GM13976 (cell line): ENCODE measurements at regions not wholly inside any gene's neighbourhood (a gene's known extent, or its start where the extent isn't known, plus 50 kb on each side); places are given as distances from the start of the nearest gene placed in this dataset.

Source experiments
- DNase-seq: peaks from one replicate; pipeline ENCODE4 v3.0.0; 2012; ENCODE audit warnings: low spot score
- in situ Hi-C: fragments of 300-500 bp; cut with MboI; formaldehyde crosslinking; loops from one replicate; pipeline ENCODE4 v1.12.0; 2022; ENCODE audit warnings: low sequenced_read_pairs, mixed read lengths, inconsistent platforms; ENCODE audit not compliant: unreplicated experiment
- TF ChIP-seq, protein P1 (sequence below): IDR thresholded peaks from 2 replicates; pipeline ENCODE4 v1.5.1; 2012; ENCODE audit warnings: borderline replicate concordance, mild to moderate bottlenecking; ENCODE audit not compliant: insufficient read depth; ENCODE audit errors: extremely low read depth, missing control alignments, control extremely low read depth

DNA sequence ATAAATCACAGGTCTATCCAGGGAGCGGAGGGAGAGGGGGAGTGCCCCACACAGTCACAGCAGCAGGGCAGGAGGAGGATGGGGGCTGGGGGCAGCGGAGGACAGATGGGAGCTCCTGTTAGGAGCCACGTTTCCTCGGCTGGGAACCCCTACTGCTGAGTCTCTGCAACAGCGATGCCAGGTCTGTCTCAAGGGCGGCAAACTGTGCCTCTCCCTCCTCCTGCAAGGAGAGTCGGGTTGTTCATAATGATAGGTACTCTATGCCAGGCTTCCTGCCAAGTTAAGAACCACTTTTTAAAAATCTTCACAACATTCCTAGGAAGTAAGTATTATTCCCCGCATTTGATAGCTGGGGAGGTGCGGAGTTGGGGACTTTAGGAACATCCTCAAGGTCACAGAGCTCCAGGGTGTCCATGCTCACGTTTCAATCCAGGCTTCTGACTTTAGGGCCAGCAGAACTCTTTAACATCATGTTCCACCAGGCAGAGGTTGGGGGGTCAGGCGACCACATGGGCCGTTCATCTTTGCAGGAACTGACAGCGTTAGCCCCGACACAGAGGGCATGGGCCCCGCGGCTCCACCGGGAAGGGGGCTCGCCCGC is 98.3 kb upstream of the MAML3 start:
- TF ChIP-seq, protein P1, sequence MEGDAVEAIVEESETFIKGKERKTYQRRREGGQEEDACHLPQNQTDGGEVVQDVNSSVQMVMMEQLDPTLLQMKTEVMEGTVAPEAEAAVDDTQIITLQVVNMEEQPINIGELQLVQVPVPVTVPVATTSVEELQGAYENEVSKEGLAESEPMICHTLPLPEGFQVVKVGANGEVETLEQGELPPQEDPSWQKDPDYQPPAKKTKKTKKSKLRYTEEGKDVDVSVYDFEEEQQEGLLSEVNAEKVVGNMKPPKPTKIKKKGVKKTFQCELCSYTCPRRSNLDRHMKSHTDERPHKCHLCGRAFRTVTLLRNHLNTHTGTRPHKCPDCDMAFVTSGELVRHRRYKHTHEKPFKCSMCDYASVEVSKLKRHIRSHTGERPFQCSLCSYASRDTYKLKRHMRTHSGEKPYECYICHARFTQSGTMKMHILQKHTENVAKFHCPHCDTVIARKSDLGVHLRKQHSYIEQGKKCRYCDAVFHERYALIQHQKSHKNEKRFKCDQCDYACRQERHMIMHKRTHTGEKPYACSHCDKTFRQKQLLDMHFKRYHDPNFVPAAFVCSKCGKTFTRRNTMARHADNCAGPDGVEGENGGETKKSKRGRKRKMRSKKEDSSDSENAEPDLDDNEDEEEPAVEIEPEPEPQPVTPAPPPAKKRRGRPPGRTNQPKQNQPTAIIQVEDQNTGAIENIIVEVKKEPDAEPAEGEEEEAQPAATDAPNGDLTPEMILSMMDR, result no peak
- peak; percentile 25 for DNase-seq
- in situ Hi-C loops, result loop anchor here (25.0 kb wide), 1 partner anchor 240 kb away; no protein-coding TSS in a partner anchor

DNA sequence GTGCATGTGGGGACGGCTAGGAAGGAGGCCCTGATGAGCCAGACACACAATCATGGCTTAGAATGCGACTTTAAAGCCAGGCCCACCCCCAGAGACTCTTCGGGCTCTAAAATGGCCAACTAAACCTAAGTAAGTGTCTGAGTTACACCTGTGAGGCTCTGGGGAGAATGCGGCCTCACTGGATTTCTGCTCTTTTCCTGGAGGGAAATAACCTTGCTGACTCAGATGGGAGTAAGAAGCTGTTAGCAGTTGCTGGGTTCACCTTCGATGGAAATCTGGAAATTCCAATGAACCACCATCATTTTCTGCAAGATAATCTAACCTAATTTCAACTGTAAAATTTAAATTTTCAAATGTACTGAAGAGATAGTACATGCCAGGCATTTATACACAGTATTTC is 97.6 kb upstream of the MAML3 start:
- in situ Hi-C loops, result loop anchor here (25.0 kb wide), 1 partner anchor 239 kb away; no protein-coding TSS in a partner anchor
- DNase-seq, result no peak
- TF ChIP-seq, protein P1, result no peak

DNA sequence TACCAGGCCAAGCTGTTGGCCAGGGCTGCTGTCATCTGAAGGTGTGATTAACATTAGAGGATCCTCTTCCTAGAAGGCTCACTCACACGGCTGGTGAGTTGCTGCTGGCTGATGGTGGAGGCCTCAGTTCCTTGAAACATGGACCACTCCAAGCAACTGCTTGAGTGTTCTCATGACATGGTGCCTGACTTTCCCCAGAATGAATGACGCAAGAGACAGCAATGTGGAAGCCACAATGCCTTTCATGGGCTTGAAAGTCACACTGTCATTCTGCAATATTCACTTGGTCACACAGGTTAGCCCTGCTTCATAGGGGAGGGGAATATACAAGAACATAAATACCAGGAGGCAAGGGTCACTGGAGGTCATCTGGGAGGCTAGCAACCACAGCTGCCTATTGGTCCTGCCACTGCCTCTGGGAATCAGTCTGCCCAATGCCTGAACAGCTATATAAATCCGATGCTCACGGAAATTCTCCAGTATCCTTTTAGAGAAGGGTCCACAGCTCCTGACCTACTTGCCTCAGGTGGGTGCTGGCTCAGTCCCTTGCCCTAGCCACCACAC is 97.1 kb upstream of the MAML3 start:
- in situ Hi-C loops, result loop anchor here (25.0 kb wide), 1 partner anchor 239 kb away; no protein-coding TSS in a partner anchor
- DNase-seq, result no peak
- TF ChIP-seq, protein P1, result no peak

DNA sequence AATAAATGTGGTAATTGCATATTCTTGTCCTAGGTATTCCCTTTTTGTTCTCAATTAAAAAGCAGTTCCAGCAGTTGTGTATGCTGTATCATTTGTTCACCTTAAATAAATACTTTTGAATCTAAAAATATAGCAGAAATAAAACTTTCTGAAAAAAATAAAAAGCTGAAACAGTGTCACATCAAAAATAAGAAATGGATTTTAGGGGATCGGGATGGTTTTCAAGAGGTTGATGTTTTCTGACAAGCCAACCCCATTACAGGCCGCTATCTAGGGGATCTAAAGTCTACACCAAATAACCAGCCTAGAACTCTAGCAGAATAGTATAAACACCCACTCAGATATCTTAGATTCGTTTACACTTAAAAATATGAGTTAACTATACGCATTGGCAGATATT is 95.4 kb upstream of the MAML3 start:
- in situ Hi-C loops, result no loop called here
- DNase-seq, result no peak
- TF ChIP-seq, protein P1, result no peak

DNA sequence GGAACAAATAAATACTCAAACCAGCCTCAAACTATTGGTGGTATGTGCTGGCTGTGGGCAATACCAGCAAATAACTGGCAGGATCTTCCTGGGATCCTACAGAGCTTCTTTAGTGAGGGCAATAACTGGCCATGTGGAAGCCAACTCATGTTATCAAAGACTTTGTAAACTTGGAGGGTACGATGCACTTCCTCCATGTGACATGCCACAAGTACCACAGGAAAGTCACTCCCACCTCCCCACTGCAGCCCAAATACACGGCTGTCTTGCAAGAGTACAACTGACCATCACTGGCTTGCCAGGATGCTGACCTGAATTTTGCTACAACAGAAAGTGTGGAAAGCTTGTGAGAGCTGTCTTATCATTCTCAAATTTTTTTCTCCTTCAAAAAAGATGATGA is 93.3 kb upstream of the MAML3 start:
- TF ChIP-seq, protein P1, result no peak
- no peak for DNase-seq
- in situ Hi-C loops, result no loop called here

DNA sequence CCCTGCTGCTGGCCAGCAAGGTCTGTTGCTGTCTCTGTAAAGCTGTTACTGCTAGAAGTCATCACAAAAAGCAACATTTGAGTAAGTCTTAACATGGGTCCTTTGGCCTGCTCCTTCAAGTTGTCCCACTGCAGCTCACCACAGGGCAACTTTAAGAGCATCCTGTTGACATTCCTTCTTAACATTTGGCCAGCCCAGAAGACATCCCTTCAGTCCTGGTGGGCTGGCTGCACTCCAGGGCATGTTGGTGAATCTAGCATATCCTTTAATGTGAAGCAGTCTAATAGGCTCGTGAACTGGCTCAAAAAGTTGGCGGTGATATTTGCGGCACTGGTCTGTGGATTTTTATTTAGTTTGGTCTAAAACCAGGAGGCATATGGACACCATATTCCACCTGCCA is 92.2 kb upstream of the MAML3 start:
- in situ Hi-C loops, result no loop called here
- TF ChIP-seq, protein P1, result no peak
- no peak for DNase-seq
